Tibial artery (tissue), 4 donors: ENCODE measurements at regions not wholly inside any gene's neighbourhood (a gene's known extent, or its start where the extent isn't known, plus 50 kb on each side); places are given as distances from the start of the nearest gene placed in this dataset.

Experiments used
- DNase-seq, 2 donors: peaks; one replicate each; pipeline ENCODE4 v3.0.0-alpha.2; 2019
- H3K27ac ChIP-seq, 2 donors: fragments of 200-600 bp; sonication (generic) in 1 of 2; 1 replicate in 1 of 2; 2 replicates in 1 of 2; pipeline ENCODE4 v1.5.1; 2018 to 2019; ENCODE audit warnings: mild to moderate bottlenecking in 1 of 2
- H3K27me3 ChIP-seq, 2 donors: fragments of 200-600 bp; sonication (generic) in 1 of 2; one replicate each; pipeline versions ENCODE4 v1.5.1 to v1.6.0; 2016 to 2019
- H3K36me3 ChIP-seq, 3 donors: fragments of 200-600 bp; sonication (generic) in 2 of 3; one replicate each; pipeline ENCODE4 v1.5.1; 2016 to 2019; ENCODE audit warnings: mild to moderate bottlenecking in 2 of 3
- H3K4me1 ChIP-seq, 4 donors: fragments of 200-600 bp; sonication (generic) in 2 of 4; 1 replicate in 3 of 4; 2 replicates in 1 of 4; pipeline ENCODE4 v1.5.1; 2016 to 2019
- H3K4me3 ChIP-seq, 2 donors: fragments of 200-600 bp; sonication (generic) in 1 of 2; 1 replicate in 1 of 2; 2 replicates in 1 of 2; pipeline ENCODE4 v1.5.1; 2018 to 2019; ENCODE audit warnings: mild to moderate bottlenecking in 2 of 2
- H3K9me3 ChIP-seq, 3 donors: fragments of 200-600 bp; sonication (generic) in 1 of 3; one replicate each; pipeline ENCODE4 v1.5.1; 2016 to 2019
- CTCF ChIP-seq, 2 experiments: fragments of 200-600 bp in 1 of 2; fragments of 450-650 bp in 1 of 2; IDR thresholded peaks; one replicate each; pipeline ENCODE4 v1.5.1; 2017 to 2019; ENCODE audit warnings: antibody characterized with exemption in 2 of 2, mild to moderate bottlenecking in 1 of 2, moderate library complexity in 1 of 2
- intact Hi-C: fragments of 100-400 bp; cut with DNase I; formaldehyde crosslinking; loops from one replicate; pipeline ENCODE4 v1.15.0; 2023; ENCODE audit warnings: low total_unique reads

DNA sequence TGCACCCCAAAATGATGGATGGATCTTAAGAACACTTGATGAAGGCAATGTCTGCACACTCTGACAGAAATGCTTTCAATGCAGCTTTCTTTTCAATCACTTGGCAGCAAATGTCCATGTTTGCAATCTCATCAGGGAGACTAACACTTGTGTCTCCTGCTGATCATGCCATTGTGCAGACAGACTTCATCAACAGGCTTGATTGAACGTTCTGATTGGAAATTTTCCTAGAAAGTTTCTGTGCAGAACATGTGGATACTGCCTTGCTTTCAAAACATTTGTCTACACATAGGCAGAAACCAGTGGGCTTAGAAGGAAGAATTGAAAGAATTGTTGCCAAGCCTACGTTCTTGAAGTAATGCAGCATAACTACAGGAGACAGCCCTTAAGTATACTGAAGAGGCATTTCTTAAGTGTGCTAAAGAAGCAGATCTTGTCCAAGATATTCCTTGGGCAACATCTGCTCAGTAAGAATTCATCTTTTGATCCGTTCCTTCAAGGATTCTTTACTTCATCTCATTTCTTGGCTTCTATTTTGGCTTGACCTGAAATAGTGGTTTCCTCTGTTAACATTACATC, 120.4 kb upstream of the PLCB4 start:
- intact Hi-C loops: no loop called here
- no peak for DNase-seq
- no peak for TF ChIP-seq CTCF (IDR thresholded peaks at IDR 0.05)

GRCh38 chr20:8951164-8951563, 117.7 kb upstream of the PLCB4 start:
- H3K27ac ChIP-seq: no peak overlapping the region
- intact Hi-C loops: no loop called here

More for the DNA sequence above, 120.4 kb upstream of the PLCB4 start:
- H3K27me3 ChIP-seq: no peaks in the 10 kb centered on the region
- H3K9me3 ChIP-seq: no peaks in the 10 kb centered on the region
- H3K4me3 ChIP-seq: no peak overlapping the region
- H3K27ac ChIP-seq: no peak overlapping the region
- H3K36me3 ChIP-seq: no peaks in the 10 kb centered on the region
- peaks cover 0 to 4% (median 0%) of the 10 kb centered on the region in 4 donors for H3K4me1 ChIP-seq

GRCh38 chr20:8952721-8953120, 116.2 kb upstream of the PLCB4 start:
- Histone ChIP-seq H3K27ac (no peak overlapping the region), H3K9me3 (no peaks in the 10 kb centered on the region), H3K27me3 (no peaks in the 10 kb centered on the region), H3K4me3 (no peak overlapping the region), H3K36me3 (no peaks in the 10 kb centered on the region), H3K4me1 (no peaks in the 10 kb centered on the region)
- no peak for TF ChIP-seq CTCF (IDR thresholded peaks at IDR 0.05)
- intact Hi-C loops: no loop called here
- DNase-seq: no peak

More at GRCh38 chr20:8951164-8951563, 117.7 kb upstream of the PLCB4 start:
- Histone ChIP-seq H3K4me3 (no peak overlapping the region), H3K36me3 (no peaks in the 10 kb centered on the region), H3K9me3 (no peaks in the 10 kb centered on the region), H3K27me3 (no peaks in the 10 kb centered on the region), H3K4me1 (no peaks in the 10 kb centered on the region)
- no peak for DNase-seq
- no peak for TF ChIP-seq CTCF (IDR thresholded peaks at IDR 0.05)

DNA sequence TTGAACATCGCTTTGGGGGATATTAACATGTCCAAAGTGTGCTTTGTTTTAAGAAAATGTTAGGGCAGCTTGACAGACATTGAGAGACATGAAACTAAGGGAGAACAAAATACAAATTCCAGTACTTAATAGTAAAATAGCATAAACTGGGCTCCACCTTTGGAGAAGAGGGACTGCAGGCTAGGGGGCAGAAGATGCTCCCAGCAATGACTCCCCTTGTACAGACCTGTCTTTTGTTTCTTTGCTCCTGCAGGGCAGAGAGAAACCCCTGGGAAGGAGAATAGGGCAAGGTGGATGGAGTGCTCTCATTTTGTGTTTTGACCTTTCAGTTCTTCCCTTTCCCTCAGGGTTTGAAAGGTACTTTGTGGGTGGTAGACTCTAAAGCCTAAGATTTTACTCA, 115.6 kb upstream of the PLCB4 start:
- intact Hi-C loops: no loop called here
- Histone ChIP-seq H3K9me3 (no peaks in the 10 kb centered on the region), H3K27ac (no peak overlapping the region), H3K4me3 (no peak overlapping the region), H3K27me3 (no peaks in the 10 kb centered on the region), H3K36me3 (no peaks in the 10 kb centered on the region), H3K4me1 (peaks cover 0 to under 1% (median 0%) of the 10 kb centered on the region in 4 donors)
- DNase-seq: no peak
- TF ChIP-seq CTCF (IDR thresholded peaks at IDR 0.05): no peak

DNA sequence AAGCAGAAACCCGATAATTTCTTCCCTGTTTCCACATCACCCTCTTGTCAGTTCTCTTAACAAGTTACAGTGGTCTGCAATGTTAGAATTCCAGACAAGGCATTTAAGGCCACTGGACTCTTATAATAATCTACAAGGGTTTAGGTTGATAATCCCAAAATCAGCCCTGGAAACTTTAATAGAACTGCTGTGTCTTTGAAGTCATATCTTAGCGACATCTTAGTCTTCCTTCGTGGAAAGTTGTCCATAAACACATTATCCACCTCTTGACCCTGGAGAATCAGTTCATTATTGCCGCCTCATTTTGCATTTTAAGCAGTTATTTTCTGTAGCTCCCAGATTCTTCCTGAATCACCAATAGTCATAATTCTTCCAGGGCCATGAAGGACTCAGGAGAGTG, 108.6 kb upstream of the PLCB4 start:
- DNase-seq: no peak
- Histone ChIP-seq H3K36me3 (no peaks in the 10 kb centered on the region), H3K4me3 (no peak overlapping the region), H3K4me1 (peaks cover 0 to 14% (median 0%) of the 10 kb centered on the region in 4 donors), H3K27me3 (no peaks in the 10 kb centered on the region), H3K27ac (no peak overlapping the region), H3K9me3 (no peaks in the 10 kb centered on the region)
- TF ChIP-seq CTCF (IDR thresholded peaks at IDR 0.05): no peak
- intact Hi-C loops: no loop called here

- Histone ChIP-seq H3K27ac (no peak overlapping the region), H3K4me1 (peaks cover 0 to 12% (median 0%) of the 10 kb centered on the region in 4 donors), H3K4me3 (no peak overlapping the region), H3K27me3 (no peaks in the 10 kb centered on the region), H3K9me3 (no peaks in the 10 kb centered on the region), H3K36me3 (no peaks in the 10 kb centered on the region)
- no peak for TF ChIP-seq CTCF (IDR thresholded peaks at IDR 0.05)
- no peak for DNase-seq
- intact Hi-C loops: no loop called here
Observed at GRCh38 chr20:8963330-8963729, 105.6 kb upstream of the PLCB4 start.
